ENCODE measurements at regions not wholly inside any gene's neighbourhood (a gene's known extent, or its start where the extent isn't known, plus 50 kb on each side); places are given as distances from the start of the nearest gene placed in this dataset.

DNA sequence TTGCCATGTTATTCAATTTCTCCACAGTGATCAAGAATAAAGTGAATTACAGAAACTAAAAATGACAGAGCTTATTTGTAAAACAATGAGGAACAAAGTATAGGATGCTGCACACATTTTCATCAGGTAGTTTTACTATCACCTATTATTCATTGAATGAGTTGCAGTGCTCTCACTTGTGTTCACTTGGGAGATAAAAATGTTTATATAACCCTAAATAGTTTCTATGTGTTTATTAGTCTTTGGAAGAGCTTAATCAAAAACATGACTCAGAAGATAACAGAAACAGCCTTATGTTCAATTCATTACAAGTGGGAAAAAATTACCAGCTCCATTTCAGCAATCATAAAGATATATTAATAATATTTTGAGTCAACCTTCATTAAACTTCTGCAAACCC, 796.2 kb downstream of the SLITRK1 start:
- SMC1A ChIA-PET (ENCODE audit: uncharacterized antibody, unreplicated experiment), result interaction anchor here (0.8 kb wide), 1 partner anchor 12 kb away, joined by 3 read pairs; no protein-coding TSS in a partner anchor

More for the DNA sequence above, 796.2 kb downstream of the SLITRK1 start:
- FAIRE-seq (no peak), DNase-seq (ENCODE audit: low read depth, low spot score) (no peak), ATAC-seq (no peak)
- Histone ChIP-seq H3K79me2 (ENCODE audit: control insufficient read depth, insufficient read depth, low read length) (no peaks in the 10 kb centered on the region), H3K27me3 (replicated peaks in 1 of 2; ENCODE audit: control insufficient read depth in 2 of 2, insufficient read depth in 2 of 2, low read length in 1 of 2) (no peaks in the 10 kb centered on the region), H3K27ac (ENCODE audit: control insufficient read depth, insufficient read depth) (no peak overlapping the region), H3K36me3 (ENCODE audit: control insufficient read depth in 2 of 2, insufficient read depth in 2 of 2, low read length in 1 of 2) (no peaks in the 10 kb centered on the region), H4K20me1 (ENCODE audit: control insufficient read depth, insufficient read depth) (no peaks in the 10 kb centered on the region), H3K4me1 (ENCODE audit: control insufficient read depth, insufficient read depth, low read length) (no peaks in the 10 kb centered on the region), H3K4me2 (ENCODE audit: control insufficient read depth, insufficient read depth) (no peak overlapping the region), H3K9ac (ENCODE audit: control insufficient read depth, insufficient read depth, low read length) (no peak overlapping the region), H2AFZ (ENCODE audit: control insufficient read depth, low read depth, low read length) (no peak overlapping the region), H3K4me3 (no peak overlapping the region), H3K9me3 (replicated peaks; ENCODE audit: control insufficient read depth, insufficient read depth, low read length) (no peaks in the 10 kb centered on the region)
- intact Hi-C loops (cut with micrococcal nuclease; ENCODE audit: unreplicated experiment) (no loop called here), in situ Hi-C loops (cut with MboI) (no loop called here)
- RAD21 ChIA-PET (ENCODE audit: unreplicated experiment), result no interaction called here
- TF ChIP-seq TARDBP (IDR thresholded peaks at IDR 0.05; ENCODE audit: borderline replicate concordance) (no peak), CHD2 (IDR thresholded peaks at IDR 0.05; ENCODE audit: borderline replicate concordance, low read depth, low read length) (no peak), GATAD2B (conservative IDR thresholded peaks at IDR 0.05; ENCODE audit: low read depth) (no peak), SMARCA5 (IDR thresholded peaks at IDR 0.05) (no peak), BACH1 (IDR thresholded peaks at IDR 0.05; ENCODE audit: borderline replicate concordance) (no peak), CHD4 (IDR thresholded peaks at IDR 0.05) (no peak), HCFC1 (IDR thresholded peaks at IDR 0.05; ENCODE audit: low read length) (no peak), NR2F1 (conservative IDR thresholded peaks at IDR 0.05) (no peak), MYC (IDR thresholded peaks at IDR 0.05; ENCODE audit: insufficient read depth, insufficient read length, insufficient replicate concordance, low read length, severe bottlenecking) (no peak), RAD51 (IDR thresholded peaks at IDR 0.05) (no peak), RAD21 (IDR thresholded peaks at IDR 0.05; ENCODE audit: insufficient read depth, low read depth, low read length) (no peak), EP300 (IDR thresholded peaks at IDR 0.05; ENCODE audit: borderline replicate concordance in 1 of 2, control insufficient read depth in 1 of 2, low read depth in 2 of 2, low read length in 2 of 2) (no peak), MTA2 (IDR thresholded peaks at IDR 0.05; ENCODE audit: low read depth) (no peak)
- TF ChIP-seq, protein P1, sequence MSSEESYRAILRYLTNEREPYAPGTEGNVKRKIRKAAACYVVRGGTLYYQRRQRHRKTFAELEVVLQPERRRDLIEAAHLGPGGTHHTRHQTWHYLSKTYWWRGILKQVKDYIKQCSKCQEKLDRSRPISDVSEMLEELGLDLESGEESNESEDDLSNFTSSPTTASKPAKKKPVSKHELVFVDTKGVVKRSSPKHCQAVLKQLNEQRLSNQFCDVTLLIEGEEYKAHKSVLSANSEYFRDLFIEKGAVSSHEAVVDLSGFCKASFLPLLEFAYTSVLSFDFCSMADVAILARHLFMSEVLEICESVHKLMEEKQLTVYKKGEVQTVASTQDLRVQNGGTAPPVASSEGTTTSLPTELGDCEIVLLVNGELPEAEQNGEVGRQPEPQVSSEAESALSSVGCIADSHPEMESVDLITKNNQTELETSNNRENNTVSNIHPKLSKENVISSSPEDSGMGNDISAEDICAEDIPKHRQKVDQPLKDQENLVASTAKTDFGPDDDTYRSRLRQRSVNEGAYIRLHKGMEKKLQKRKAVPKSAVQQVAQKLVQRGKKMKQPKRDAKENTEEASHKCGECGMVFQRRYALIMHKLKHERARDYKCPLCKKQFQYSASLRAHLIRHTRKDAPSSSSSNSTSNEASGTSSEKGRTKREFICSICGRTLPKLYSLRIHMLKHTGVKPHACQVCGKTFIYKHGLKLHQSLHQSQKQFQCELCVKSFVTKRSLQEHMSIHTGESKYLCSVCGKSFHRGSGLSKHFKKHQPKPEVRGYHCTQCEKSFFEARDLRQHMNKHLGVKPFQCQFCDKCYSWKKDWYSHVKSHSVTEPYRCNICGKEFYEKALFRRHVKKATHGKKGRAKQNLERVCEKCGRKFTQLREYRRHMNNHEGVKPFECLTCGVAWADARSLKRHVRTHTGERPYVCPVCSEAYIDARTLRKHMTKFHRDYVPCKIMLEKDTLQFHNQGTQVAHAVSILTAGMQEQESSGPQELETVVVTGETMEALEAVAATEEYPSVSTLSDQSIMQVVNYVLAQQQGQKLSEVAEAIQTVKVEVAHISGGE (CRISPR knock-in tag; IDR thresholded peaks at IDR 0.05), result no peak
- TF ChIP-seq, protein P2, sequence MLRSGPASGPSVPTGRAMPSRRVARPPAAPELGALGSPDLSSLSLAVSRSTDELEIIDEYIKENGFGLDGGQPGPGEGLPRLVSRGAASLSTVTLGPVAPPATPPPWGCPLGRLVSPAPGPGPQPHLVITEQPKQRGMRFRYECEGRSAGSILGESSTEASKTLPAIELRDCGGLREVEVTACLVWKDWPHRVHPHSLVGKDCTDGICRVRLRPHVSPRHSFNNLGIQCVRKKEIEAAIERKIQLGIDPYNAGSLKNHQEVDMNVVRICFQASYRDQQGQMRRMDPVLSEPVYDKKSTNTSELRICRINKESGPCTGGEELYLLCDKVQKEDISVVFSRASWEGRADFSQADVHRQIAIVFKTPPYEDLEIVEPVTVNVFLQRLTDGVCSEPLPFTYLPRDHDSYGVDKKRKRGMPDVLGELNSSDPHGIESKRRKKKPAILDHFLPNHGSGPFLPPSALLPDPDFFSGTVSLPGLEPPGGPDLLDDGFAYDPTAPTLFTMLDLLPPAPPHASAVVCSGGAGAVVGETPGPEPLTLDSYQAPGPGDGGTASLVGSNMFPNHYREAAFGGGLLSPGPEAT (IDR thresholded peaks at IDR 0.05; ENCODE audit: low read depth), result no peak
- TF ChIP-seq, protein P3, sequence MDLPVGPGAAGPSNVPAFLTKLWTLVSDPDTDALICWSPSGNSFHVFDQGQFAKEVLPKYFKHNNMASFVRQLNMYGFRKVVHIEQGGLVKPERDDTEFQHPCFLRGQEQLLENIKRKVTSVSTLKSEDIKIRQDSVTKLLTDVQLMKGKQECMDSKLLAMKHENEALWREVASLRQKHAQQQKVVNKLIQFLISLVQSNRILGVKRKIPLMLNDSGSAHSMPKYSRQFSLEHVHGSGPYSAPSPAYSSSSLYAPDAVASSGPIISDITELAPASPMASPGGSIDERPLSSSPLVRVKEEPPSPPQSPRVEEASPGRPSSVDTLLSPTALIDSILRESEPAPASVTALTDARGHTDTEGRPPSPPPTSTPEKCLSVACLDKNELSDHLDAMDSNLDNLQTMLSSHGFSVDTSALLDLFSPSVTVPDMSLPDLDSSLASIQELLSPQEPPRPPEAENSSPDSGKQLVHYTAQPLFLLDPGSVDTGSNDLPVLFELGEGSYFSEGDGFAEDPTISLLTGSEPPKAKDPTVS (IDR thresholded peaks at IDR 0.05; ENCODE audit: low read depth, low read length), result no peak
- POLR2A ChIA-PET, result no interaction called here
- CTCF ChIA-PET, result no interaction called here
- BruUV-seq (replicated peaks), result no TSS peak

Measured in GM12878 (cell line).